HG03378 (cell line): ENCODE measurements at regions not wholly inside any gene's neighbourhood (a gene's known extent, or its start where the extent isn't known, plus 50 kb on each side); places are given as distances from the start of the nearest gene placed in this dataset.
"Not testable (repeated sequence)": the region's sequence is repeated elsewhere in the genome, so short reads cannot be mapped to it uniquely, and the experiment has no call there.

ENCODE experiments used
- ATAC-seq: cut with Tn5 transposase; IDR thresholded peaks from one replicate; pipeline ENCODE4 v1.9.1; 2021; ENCODE audit warnings: mild to moderate bottlenecking, moderate library complexity; ENCODE audit not compliant: unreplicated experiment

GRCh38 chr1:113185463-113186104 is 112.6 kb downstream of the LRIG2 start:
- peak; percentile 99 for ATAC-seq

- no peak for ATAC-seq
Observed at GRCh38 chr1:113190078-113190477, 117.1 kb downstream of the LRIG2 start.

DNA sequence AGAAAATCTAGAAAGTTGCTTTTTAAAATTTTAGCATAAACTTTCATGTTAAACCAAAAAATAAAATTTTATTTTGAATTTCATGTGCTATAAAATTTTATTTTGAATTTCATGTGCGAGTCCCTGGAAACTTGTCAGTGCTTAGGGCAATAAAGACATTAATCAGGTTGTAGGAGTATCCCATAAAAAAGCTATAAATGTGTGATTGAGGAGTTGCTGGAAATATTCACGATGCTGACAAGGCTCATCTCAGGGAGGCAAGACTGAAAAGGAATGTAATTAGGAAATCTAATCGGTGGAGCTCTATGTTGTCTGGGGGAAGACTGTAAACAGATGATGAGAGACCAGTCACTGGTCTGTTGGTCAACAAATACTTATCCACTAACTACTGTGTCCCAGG is 117.9 kb downstream of the LRIG2 start:
- no peak for ATAC-seq

GRCh38 chr1:113191579-113192076 is 118.6 kb downstream of the LRIG2 start:
- peak; percentile 70 for ATAC-seq

GRCh38 chr1:113192242-113192641 is 119.2 kb downstream of the LRIG2 start:
- ATAC-seq, result peak; percentile 20

DNA sequence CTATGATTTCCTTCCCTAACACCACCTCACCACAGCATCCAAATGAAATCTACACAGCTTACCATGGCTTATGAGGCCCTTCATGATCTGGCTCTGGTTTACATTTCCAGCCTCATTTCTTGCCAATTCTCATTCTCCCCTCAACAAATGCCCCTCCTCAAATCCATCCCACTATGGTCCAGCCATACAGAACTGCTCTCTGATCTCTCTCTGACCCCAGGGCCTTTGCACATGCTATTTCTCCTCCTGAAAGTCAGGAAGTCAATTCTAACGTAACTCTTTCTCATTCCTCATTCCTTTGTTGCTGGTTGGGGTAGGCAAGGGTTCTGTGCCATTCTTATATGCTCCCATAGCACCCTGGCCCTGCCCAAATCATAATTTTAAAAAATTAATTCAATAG is 120.0 kb downstream of the LRIG2 start:
- no peak for ATAC-seq

DNA sequence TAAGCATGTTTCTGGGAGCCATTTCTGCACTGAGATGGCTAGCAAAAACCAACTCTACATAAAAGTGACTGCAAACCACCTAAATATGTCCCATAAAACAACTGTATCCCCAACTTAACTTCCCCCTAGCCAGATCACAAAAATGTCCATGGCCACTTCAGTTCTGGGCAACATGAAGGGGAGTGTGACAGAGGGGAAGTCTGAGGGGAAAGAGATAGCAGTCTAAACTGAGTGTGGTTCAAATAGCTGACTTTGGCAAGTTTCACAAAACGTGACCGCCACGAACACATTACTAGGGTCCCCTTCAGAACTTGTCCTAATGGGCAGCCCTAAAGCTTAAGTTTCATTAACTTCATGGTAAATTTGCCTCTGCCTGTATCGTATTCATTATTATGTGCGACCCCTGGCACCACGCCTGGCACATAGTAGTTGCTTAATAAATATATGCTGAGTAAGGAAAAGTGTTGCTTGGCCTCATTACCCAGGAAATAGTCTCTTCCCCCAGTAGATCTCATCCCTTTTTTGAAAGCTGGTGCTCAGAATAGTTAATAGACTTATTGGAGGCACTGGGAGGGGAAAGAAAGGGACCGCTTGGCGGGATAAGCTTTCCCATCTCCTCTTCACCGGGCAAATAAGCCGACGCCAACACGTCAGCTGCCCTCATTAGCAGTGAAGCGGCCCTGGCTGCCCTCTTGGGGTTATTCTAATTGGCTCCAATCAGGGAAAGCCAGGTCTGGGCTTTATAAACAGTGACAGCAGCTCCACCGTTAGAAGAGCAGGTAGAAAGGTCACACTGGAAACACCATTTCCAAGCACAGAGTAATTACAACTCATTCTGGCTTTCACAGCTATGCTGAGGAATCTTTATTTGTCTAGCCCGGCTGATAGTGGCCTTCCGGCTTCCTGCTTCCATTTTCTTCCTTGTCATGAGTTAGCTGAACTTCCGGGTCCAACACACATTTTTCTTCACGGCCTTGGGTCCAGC is 122.1 kb downstream of the LRIG2 start:
- ATAC-seq, result no peak

DNA sequence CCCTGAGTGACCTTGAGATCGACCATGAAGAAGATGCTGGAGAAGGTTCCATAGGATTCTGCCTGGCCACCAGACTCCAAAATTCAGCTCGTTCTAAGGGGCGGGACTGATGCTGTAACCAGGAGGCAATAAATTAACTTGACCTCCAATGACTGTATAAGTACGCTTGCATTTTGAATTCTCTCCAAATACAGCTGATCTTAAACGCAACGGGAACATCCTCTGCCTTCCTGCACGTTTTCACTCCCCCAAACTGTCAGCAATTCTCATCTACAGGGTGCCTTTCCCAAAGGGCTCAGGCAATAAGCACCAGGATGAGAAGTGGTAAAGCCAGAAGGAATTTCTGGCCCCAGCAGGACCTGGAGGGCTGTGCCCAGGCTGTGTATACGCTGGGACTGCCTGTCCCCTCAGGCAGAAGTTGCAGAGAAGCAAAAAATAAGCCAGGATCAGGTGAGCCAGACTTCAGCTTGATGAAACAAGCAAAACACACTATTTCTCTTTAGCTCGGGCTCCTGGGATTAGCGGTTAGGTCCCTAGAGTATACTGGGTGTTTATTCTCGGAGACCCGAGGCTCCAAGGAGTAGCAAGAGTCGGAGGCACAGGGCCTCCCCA is 124.8 kb downstream of the LRIG2 start:
- no peak for ATAC-seq

DNA sequence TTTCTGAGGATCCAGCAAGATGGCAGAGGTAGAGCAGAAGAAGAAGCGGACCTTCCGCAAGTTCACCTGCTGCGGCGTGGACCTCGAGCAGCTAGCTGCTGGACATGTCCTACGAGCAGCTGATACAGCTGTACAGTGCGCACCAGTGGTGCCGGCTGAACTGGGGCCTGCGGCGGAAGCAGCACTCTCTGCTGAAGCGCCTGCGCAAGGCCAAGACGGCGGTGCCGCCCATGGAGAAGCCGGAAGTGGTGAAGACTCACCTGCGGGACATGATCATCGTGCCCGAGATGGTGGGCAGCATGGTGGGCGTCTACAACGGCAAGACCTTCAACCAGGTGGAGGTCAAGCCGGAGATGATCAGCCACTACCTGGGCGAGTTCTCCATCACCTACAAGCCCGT is 125.8 kb downstream of the LRIG2 start:
- ATAC-seq, result no peak

- ATAC-seq, result no peak
Observed at GRCh38 chr1:113199760-113200455, 126.9 kb downstream of the LRIG2 start.

DNA sequence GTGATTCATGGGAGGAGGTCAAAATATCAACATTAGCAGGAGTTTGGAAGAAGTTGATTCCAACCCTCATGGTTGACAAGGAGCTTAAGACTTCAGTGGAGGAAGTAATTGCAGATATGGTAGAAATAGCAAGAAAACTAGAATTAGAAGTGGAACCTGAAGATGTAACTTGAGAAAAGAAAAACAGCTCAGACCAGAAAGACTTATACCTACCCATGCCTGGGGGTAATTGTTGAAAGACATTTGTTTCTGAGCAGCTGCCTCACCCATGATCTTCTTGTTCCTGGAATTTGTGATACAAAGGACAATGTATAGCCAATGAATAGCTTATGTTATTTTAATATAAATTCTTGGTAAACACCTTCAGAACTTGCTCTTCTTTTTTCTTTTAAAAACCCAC is 128.6 kb downstream of the LRIG2 start:
- ATAC-seq, result no peak

DNA sequence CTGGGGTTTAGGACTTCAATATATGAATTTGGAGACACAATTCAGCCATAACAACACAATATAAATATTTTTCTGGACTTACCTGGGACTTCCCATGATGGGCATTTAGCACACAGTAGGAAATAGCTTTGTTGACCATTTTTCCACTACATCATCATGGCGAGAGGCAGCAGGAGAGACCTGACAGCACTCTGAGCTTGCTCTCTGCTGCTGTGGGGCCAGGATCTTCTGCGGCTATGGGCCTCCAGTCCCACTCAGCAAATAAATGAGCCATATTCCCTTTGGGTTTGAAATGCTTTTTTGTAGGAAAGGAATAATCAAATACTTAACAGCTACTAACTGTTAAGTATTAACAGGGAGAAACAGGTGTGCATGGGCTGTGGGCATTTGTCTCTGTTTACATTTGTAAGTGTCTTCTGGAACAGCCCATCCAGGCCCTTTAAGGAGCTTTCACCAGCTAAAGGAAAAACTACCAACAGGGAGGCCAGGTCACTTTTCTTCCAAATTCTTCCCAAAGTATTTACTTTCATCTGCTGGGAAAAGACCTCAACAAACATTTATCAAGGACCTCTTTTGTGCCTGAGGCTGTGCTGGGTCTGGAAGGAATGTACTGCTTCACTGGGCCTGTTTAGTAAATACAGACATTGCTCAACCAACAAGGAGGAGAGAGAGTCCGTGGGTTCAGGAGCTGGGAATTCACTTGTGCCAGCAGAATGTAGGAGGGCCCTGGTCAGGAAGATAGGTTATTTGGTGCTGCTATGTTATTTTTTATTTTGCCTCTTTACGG is 133.2 kb downstream of the LRIG2 start:
- no peak for ATAC-seq

GRCh38 chr1:113207019-113207418 is 134.0 kb downstream of the LRIG2 start:
- no peak for ATAC-seq

- no peak for ATAC-seq
Observed at GRCh38 chr1:113207457-113207856, 134.5 kb downstream of the LRIG2 start.

DNA sequence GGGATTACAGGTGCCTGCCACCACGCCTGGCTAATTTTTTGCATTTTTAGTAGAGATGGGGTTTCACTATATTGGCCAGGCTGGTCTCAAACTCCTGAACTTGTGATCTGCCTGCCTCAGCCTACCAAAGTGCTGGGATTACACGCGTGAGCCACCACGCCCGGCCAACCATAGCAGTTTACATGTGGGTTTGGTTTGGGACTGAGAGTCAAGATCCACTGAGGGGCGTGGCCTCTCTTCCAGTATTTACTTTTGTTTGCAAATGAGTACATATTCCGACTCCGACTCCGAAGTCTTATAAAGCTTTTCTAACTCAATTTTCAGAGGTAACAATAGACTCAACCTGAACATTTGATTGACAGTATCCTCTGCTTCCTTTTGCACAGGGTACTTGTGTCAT is 135.4 kb downstream of the LRIG2 start:
- not testable (repeated sequence) for ATAC-seq

- ATAC-seq, result no peak
Observed at GRCh38 chr1:113210248-113210647, 137.2 kb downstream of the LRIG2 start.

GRCh38 chr1:113211467-113211866 is 138.5 kb downstream of the LRIG2 start:
- ATAC-seq, result no peak

DNA sequence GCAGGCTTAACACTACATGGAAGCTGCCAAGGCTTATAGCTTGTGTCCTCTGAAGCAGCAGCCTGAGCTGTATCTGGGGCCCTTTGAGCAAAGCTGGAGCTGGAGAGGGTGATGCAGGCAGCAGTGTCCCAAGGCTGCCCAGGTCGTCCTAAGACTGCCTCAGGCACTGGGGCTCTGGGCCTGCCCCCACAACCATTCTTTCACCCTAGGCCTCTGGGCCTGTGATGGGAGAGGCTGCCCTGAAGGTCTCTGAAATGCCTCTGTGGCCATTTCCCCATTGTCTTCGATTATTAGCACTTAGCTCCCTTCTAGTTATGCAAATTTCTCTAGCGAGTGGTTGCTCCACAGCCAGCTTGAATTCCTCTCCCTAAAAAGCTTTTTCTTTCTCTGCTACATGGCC is 142.0 kb downstream of the LRIG2 start:
- ATAC-seq, result no peak

DNA sequence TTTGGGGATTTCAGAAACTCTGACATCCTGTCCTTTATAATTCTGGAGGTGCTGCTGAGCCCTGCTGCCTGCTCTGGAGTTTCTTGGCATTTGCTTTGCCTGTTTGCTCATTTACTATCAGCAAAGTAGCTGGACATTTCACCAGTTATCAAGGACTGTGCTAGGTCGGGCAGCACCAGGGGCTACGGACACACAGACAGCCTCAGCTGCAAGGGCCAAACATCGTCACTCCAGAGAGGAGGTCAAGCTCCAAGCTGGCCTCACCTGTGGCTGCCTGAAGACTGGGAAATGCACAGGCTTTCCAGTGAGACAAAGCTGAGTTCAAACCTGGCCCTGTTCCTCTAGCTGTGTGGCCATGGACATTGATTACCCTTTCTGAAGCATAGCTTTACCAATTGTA is 143.7 kb downstream of the LRIG2 start:
- ATAC-seq, result no peak
